HL-60 (cell line): ENCODE measurements at regions not wholly inside any gene's neighbourhood (a gene's known extent, or its start where the extent isn't known, plus 50 kb on each side); places are given as distances from the start of the nearest gene placed in this dataset.

Source experiments
- GABPA ChIP-seq: IDR thresholded peaks from 2 replicates; pipeline ENCODE4 v1.6.1; 2012; ENCODE audit warnings: low read depth
- POLR2AphosphoS5 ChIP-seq: IDR thresholded peaks from 2 replicates; pipeline ENCODE4 v1.6.1; 2012; ENCODE audit warnings: low read depth
- SPI1 ChIP-seq: IDR thresholded peaks from 2 replicates; pipeline ENCODE4 v1.6.1; 2012; ENCODE audit warnings: low read depth, mild to moderate bottlenecking, borderline replicate concordance
- TF ChIP-seq, protein P1 (sequence below): IDR thresholded peaks from 2 replicates; pipeline ENCODE4 v1.6.1; 2012; ENCODE audit warnings: low read depth; ENCODE audit not compliant: insufficient replicate concordance
- TF ChIP-seq, protein P2 (sequence below): IDR thresholded peaks from one replicate; pipeline ENCODE4 v1.5.1; 2011; ENCODE audit warnings: low read length, control low read depth, inconsistent platforms; ENCODE audit not compliant: insufficient read depth

DNA sequence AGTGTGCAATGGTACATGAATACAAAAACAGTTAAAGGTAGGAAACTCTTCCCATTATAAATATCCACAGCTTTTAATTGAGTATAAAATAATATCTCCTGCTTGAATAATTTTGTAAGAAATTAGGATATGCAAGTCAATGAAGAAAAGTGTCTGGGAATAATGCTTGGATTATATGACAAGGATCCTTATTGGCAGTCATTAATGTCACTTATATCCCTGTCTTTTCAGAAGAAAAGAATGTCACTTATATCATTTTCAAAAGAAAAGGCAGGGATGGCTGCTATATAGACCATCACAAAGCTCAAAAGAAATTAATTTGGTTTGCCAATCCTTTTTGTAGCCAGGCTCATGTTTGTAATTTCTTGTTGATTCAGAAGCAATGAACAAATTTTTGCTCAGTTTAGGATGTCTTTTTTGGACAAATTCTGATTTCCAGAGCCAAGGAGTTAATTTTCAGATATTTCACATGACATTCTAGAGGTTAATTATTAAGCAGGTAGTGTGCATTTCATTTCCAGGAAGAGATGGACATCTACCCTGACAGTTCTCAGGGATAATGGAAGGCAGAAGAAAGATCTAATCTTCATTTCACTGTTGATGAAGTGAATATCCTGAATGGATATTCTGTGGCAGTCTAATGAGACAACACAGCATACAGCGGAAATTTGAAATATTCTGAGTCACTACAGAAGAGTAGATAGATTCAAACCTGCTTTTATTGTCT lies 299.8 kb downstream of the RPS29 start:
- TF ChIP-seq, protein P1, sequence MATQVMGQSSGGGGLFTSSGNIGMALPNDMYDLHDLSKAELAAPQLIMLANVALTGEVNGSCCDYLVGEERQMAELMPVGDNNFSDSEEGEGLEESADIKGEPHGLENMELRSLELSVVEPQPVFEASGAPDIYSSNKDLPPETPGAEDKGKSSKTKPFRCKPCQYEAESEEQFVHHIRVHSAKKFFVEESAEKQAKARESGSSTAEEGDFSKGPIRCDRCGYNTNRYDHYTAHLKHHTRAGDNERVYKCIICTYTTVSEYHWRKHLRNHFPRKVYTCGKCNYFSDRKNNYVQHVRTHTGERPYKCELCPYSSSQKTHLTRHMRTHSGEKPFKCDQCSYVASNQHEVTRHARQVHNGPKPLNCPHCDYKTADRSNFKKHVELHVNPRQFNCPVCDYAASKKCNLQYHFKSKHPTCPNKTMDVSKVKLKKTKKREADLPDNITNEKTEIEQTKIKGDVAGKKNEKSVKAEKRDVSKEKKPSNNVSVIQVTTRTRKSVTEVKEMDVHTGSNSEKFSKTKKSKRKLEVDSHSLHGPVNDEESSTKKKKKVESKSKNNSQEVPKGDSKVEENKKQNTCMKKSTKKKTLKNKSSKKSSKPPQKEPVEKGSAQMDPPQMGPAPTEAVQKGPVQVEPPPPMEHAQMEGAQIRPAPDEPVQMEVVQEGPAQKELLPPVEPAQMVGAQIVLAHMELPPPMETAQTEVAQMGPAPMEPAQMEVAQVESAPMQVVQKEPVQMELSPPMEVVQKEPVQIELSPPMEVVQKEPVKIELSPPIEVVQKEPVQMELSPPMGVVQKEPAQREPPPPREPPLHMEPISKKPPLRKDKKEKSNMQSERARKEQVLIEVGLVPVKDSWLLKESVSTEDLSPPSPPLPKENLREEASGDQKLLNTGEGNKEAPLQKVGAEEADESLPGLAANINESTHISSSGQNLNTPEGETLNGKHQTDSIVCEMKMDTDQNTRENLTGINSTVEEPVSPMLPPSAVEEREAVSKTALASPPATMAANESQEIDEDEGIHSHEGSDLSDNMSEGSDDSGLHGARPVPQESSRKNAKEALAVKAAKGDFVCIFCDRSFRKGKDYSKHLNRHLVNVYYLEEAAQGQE: no peak
- TF ChIP-seq, protein P2, sequence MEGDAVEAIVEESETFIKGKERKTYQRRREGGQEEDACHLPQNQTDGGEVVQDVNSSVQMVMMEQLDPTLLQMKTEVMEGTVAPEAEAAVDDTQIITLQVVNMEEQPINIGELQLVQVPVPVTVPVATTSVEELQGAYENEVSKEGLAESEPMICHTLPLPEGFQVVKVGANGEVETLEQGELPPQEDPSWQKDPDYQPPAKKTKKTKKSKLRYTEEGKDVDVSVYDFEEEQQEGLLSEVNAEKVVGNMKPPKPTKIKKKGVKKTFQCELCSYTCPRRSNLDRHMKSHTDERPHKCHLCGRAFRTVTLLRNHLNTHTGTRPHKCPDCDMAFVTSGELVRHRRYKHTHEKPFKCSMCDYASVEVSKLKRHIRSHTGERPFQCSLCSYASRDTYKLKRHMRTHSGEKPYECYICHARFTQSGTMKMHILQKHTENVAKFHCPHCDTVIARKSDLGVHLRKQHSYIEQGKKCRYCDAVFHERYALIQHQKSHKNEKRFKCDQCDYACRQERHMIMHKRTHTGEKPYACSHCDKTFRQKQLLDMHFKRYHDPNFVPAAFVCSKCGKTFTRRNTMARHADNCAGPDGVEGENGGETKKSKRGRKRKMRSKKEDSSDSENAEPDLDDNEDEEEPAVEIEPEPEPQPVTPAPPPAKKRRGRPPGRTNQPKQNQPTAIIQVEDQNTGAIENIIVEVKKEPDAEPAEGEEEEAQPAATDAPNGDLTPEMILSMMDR: no peak
- TF ChIP-seq POLR2AphosphoS5 (no peak), GABPA (no peak), SPI1 (no peak)
